ENCODE measurements at regions not wholly inside any gene's neighbourhood (a gene's known extent, or its start where the extent isn't known, plus 50 kb on each side); places are given as distances from the start of the nearest gene placed in this dataset.

DNA sequence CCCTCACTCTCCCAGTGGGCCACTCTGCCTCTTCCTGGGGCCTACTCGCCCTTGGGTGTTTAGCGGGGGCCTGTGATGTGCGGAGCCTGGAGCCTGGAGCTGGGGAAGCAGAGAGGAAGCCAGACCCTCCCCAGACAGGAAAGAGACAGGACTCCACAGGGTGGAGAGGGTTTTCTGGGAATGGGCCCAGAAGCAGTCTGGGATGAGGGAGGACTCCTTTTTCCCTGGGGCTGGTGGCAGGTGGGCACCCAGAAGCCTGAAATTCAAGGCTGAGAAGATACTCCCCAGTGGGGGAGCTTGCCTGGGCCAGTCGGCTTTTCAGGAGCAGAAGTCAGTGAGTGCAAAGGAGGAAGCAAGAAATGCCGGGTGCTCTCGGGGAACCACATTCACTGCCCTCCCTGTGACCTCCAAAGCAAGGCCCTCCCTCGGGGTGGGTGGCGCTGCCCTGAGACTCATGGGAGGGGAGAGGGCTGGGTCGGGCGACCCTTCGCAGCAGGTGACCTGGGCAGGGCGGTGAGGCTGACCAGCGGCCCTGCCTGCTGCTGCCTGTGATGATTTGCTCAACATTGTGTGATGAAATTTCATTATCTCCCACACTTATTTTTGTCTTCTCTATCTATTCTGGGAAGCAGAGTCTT, 1377.4 kb downstream of the BRD1 start:
- intact Hi-C loops (cut with micrococcal nuclease; ENCODE audit: unreplicated experiment), result no loop called here
- Histone ChIP-seq H3K36me3 (replicated peaks in 1 of 2; ENCODE audit: control insufficient read depth in 1 of 2, insufficient read depth in 2 of 2, low read length in 2 of 2) (no peaks in the 10 kb centered on the region), H3K79me2 (ENCODE audit: insufficient read depth, low read length) (no peaks in the 10 kb centered on the region), H3K27ac (ENCODE audit: extremely low read length, insufficient read depth, low read length) (no peak overlapping the region), H3K9me3 (ENCODE audit: low read length) (no peaks in the 10 kb centered on the region), H4K20me1 (ENCODE audit: insufficient read depth, low read length) (no peaks in the 10 kb centered on the region), H3K27me3 (ENCODE audit: control insufficient read depth in 1 of 2, insufficient read depth in 2 of 2, low read length in 2 of 2) (peaks cover 12 to 85% of the 10 kb centered on the region in 2 experiments), H3K9ac (ENCODE audit: insufficient read depth, low read depth, low read length) (no peak overlapping the region), H2AFZ (ENCODE audit: low read length) (no peak overlapping the region), H3K4me3 (replicated peaks in 1 of 3; ENCODE audit: insufficient read depth in 1 of 3, low read depth in 2 of 3, low read length in 3 of 3) (no peak overlapping the region), H3K4me2 (ENCODE audit: low read depth, low read length) (no peak overlapping the region), H3K4me1 (ENCODE audit: insufficient read depth, low read length) (no peaks in the 10 kb centered on the region)
- no peak for FAIRE-seq
- in situ Hi-C loops (cut with HindIII; ENCODE audit: extremely low pct_ligation_motif_present, low pct_unique_long_range_greater_than_20kb), result no loop called here
- BruUV-seq (replicated peaks), result no TSS peak
- 0% methylated on average over 2 of the region's 13 CpGs for WGBS (ENCODE audit: low lambda C conversion rate)
- no peak for ATAC-seq
- ChIA-PET CTCF (ENCODE audit: low intra/inter-chr PET ratio, low total read pairs) (no interaction called here), POLR2A (no interaction called here)
- DNase-seq (ENCODE audit: low spot score), result no peak
- TF ChIP-seq HINFP (CRISPR knock-in tag; IDR thresholded peaks at IDR 0.05; ENCODE audit: low read depth) (no peak), ZNF276 (CRISPR knock-in tag; IDR thresholded peaks at IDR 0.05; ENCODE audit: low read depth) (no peak), TCF7 (IDR thresholded peaks at IDR 0.05; ENCODE audit: low read depth) (no peak), ZKSCAN1 (IDR thresholded peaks at IDR 0.05; ENCODE audit: low read length) (no peak), ZNF260 (CRISPR knock-in tag; IDR thresholded peaks at IDR 0.05; ENCODE audit: borderline replicate concordance, low read depth) (no peak), NR2F1 (CRISPR knock-in tag; IDR thresholded peaks at IDR 0.05) (no peak), CENPBD1 (CRISPR knock-in tag; IDR thresholded peaks at IDR 0.05; ENCODE audit: borderline replicate concordance, low read depth) (no peak), REPIN1 (CRISPR knock-in tag; IDR thresholded peaks at IDR 0.05; ENCODE audit: borderline replicate concordance, low read depth) (no peak), BRF2 (CRISPR knock-in tag; IDR thresholded peaks at IDR 0.05) (no peak), ZNF615 (CRISPR knock-in tag; IDR thresholded peaks at IDR 0.05; ENCODE audit: borderline replicate concordance) (no peak)
- TF ChIP-seq, protein P1, sequence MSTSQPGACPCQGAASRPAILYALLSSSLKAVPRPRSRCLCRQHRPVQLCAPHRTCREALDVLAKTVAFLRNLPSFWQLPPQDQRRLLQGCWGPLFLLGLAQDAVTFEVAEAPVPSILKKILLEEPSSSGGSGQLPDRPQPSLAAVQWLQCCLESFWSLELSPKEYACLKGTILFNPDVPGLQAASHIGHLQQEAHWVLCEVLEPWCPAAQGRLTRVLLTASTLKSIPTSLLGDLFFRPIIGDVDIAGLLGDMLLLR (CRISPR knock-in tag; IDR thresholded peaks at IDR 0.05), result no peak
- TF ChIP-seq, protein P2, sequence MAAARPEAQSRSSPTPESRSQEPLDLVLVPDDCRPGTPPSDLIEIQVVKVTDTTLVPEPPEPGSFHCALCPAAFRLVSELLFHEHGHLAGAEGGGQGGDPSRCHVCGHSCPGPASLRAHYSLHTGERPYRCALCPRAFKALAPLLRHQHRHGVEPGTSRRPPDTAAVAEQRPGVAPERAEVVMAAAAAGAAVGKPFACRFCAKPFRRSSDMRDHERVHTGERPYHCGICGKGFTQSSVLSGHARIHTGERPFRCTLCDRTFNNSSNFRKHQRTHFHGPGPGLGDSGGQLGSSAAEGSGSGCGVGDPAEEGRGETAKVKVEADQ (CRISPR knock-in tag; IDR thresholded peaks at IDR 0.05; ENCODE audit: borderline replicate concordance), result no peak
- TF ChIP-seq, protein P3, sequence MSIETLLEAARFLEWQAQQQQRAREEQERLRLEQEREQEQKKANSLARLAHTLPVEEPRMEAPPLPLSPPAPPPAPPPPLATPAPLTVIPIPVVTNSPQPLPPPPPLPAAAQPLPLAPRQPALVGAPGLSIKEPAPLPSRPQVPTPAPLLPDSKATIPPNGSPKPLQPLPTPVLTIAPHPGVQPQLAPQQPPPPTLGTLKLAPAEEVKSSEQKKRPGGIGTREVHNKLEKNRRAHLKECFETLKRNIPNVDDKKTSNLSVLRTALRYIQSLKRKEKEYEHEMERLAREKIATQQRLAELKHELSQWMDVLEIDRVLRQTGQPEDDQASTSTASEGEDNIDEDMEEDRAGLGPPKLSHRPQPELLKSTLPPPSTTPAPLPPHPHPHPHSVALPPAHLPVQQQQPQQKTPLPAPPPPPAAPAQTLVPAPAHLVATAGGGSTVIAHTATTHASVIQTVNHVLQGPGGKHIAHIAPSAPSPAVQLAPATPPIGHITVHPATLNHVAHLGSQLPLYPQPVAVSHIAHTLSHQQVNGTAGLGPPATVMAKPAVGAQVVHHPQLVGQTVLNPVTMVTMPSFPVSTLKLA (IDR thresholded peaks at IDR 0.05), result no peak
- TF ChIP-seq, protein P4, sequence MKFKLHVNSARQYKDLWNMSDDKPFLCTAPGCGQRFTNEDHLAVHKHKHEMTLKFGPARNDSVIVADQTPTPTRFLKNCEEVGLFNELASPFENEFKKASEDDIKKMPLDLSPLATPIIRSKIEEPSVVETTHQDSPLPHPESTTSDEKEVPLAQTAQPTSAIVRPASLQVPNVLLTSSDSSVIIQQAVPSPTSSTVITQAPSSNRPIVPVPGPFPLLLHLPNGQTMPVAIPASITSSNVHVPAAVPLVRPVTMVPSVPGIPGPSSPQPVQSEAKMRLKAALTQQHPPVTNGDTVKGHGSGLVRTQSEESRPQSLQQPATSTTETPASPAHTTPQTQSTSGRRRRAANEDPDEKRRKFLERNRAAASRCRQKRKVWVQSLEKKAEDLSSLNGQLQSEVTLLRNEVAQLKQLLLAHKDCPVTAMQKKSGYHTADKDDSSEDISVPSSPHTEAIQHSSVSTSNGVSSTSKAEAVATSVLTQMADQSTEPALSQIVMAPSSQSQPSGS (CRISPR knock-in tag; IDR thresholded peaks at IDR 0.05), result no peak

Measured in HepG2 (cell line).